Hepatocyte (in vitro differentiated cells): ENCODE measurements at regions not wholly inside any gene's neighbourhood (a gene's known extent, or its start where the extent isn't known, plus 50 kb on each side); places are given as distances from the start of the nearest gene placed in this dataset.

Experiments
- DNase-seq: peaks from one replicate; pipeline ENCODE4 v3.0.0-alpha.2; 2016; ENCODE audit warnings: low spot score
- H2AFZ ChIP-seq: fragments of 200-600 bp; sonication (generic); 2 replicates; pipeline ENCODE4 v1.6.0; 2016; ENCODE audit warnings: antibody characterized with exemption, mild to moderate bottlenecking
- H3K27ac ChIP-seq: fragments of 200-600 bp; sonication (generic); 2 replicates; pipeline ENCODE4 v1.5.1; 2016; ENCODE audit warnings: mild to moderate bottlenecking
- H3K27me3 ChIP-seq: fragments of 200-600 bp; sonication (generic); 2 replicates; pipeline ENCODE4 v1.6.1; 2016
- H3K36me3 ChIP-seq: fragments of 200-600 bp; sonication (generic); replicated peaks from 2 replicates; pipeline ENCODE4 v1.5.1; 2016; ENCODE audit warnings: low read depth; ENCODE audit not compliant: insufficient read depth
- H3K4me1 ChIP-seq: fragments of 200-600 bp; sonication (generic); 2 replicates; pipeline ENCODE4 v1.5.1; 2016; ENCODE audit warnings: mild to moderate bottlenecking, moderate library complexity; ENCODE audit not compliant: insufficient read depth
- H3K4me2 ChIP-seq: fragments of 200-600 bp; sonication (generic); 2 replicates; pipeline ENCODE4 v1.6.0; 2016
- H3K4me3 ChIP-seq: fragments of 200-600 bp; sonication (generic); 2 replicates; pipeline ENCODE4 v1.5.1; 2016; ENCODE audit warnings: mild to moderate bottlenecking
- H3K79me2 ChIP-seq: fragments of 200-600 bp; sonication (generic); 2 replicates; pipeline ENCODE4 v1.6.0; 2017; ENCODE audit warnings: mild to moderate bottlenecking
- H3K9me2 ChIP-seq: fragments of 200-600 bp; sonication (generic); replicated peaks from 2 replicates; pipeline ENCODE4 v1.6.0; 2017; ENCODE audit warnings: mild to moderate bottlenecking; ENCODE audit not compliant: insufficient read depth
- H3K9me3 ChIP-seq: fragments of 200-600 bp; sonication (generic); 2 replicates; pipeline ENCODE4 v1.5.1; 2016; ENCODE audit warnings: low read depth, mild to moderate bottlenecking
- H4K20me1 ChIP-seq: fragments of 200-600 bp; sonication (generic); 2 replicates; pipeline ENCODE4 v1.6.0; 2016; ENCODE audit warnings: mild to moderate bottlenecking; ENCODE audit not compliant: insufficient read depth, poor library complexity, severe bottlenecking
- EZH2 ChIP-seq: fragments of 200-600 bp; sonication (generic); IDR thresholded peaks from 2 replicates; pipeline ENCODE4 v1.6.1; 2016; ENCODE audit warnings: antibody characterized with exemption, mild to moderate bottlenecking, borderline replicate concordance
- EZH2phosphoT487 ChIP-seq: fragments of 200-600 bp; sonication (generic); IDR thresholded peaks from one replicate; pipeline ENCODE4 v1.6.1; 2018; ENCODE audit warnings: antibody characterized with exemption, mild to moderate bottlenecking, low read depth, moderate library complexity; ENCODE audit not compliant: unreplicated experiment, severe bottlenecking
- WGBS: methylation state at CpG from one replicate; pipeline ENCODE4 v1.1.6; 2016; ENCODE audit warnings: low lambda C conversion rate; ENCODE audit errors: missing lambda C conversion rate; 5-methylcytosine and 5-hydroxymethylcytosine counted together
- TF ChIP-seq, protein P1 (sequence below): fragments of 200-600 bp; sonication (generic); IDR thresholded peaks from 2 replicates; pipeline ENCODE4 v1.5.1; 2016; ENCODE audit warnings: antibody characterized with exemption, mild to moderate bottlenecking; ENCODE audit not compliant: poor library complexity

DNA sequence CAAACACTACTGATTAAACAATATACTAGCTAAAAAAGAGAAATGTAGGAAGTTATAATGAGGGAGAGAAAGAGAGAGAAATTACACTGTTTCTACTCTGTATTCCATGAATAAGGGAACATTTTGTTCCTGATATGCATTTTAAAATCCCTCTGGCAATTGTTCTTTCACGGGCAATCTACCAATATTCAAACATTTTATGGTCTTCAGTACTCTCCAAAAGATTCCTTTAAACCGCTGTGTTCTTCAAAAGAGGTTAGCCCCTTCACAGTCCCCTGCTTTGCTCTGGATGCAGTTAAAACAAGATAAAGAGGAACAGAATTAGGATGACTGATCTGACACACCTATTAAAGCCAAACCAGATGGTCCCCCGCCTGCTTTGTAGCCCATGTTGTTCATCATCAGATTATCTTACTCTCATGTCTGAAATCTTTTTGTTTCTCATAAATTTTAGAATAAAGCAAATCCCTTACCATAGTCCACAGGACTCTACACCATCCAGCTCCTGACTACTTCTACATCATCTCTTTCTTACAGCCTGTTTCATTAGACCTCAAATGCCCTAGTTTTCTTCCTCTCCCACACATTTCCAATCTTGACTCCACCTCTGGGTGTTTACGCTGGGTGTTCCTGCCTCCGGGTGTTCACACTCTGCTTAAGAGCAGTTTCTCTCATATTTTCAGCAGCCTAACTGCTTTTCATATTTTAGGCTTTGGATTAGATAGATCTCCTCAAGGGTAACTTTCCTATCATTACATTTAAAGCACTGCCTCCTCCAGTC, 399.7 kb downstream of the COL12A1 start:
- TF ChIP-seq EZH2 (no peak), EZH2phosphoT487 (no peak)
- TF ChIP-seq, protein P1, sequence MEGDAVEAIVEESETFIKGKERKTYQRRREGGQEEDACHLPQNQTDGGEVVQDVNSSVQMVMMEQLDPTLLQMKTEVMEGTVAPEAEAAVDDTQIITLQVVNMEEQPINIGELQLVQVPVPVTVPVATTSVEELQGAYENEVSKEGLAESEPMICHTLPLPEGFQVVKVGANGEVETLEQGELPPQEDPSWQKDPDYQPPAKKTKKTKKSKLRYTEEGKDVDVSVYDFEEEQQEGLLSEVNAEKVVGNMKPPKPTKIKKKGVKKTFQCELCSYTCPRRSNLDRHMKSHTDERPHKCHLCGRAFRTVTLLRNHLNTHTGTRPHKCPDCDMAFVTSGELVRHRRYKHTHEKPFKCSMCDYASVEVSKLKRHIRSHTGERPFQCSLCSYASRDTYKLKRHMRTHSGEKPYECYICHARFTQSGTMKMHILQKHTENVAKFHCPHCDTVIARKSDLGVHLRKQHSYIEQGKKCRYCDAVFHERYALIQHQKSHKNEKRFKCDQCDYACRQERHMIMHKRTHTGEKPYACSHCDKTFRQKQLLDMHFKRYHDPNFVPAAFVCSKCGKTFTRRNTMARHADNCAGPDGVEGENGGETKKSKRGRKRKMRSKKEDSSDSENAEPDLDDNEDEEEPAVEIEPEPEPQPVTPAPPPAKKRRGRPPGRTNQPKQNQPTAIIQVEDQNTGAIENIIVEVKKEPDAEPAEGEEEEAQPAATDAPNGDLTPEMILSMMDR: no peak
- H3K27ac ChIP-seq: no peak overlapping the region
- no peaks in the 10 kb centered on the region for H3K9me3 ChIP-seq
- DNase-seq: no peak
- H3K4me2 ChIP-seq: no peak overlapping the region
- no peaks in the 10 kb centered on the region for H3K4me1 ChIP-seq
- no peaks in the 10 kb centered on the region for H4K20me1 ChIP-seq
- H3K9me2 ChIP-seq: no peaks in the 10 kb centered on the region
- 67% methylated on average over 5 of the region's 5 CpGs for WGBS
- no peaks in the 10 kb centered on the region for H3K27me3 ChIP-seq
- H3K79me2 ChIP-seq: no peaks in the 10 kb centered on the region
- H3K4me3 ChIP-seq: no peak overlapping the region
- no peak overlapping the region for H2AFZ ChIP-seq
- no peaks in the 10 kb centered on the region for H3K36me3 ChIP-seq

DNA sequence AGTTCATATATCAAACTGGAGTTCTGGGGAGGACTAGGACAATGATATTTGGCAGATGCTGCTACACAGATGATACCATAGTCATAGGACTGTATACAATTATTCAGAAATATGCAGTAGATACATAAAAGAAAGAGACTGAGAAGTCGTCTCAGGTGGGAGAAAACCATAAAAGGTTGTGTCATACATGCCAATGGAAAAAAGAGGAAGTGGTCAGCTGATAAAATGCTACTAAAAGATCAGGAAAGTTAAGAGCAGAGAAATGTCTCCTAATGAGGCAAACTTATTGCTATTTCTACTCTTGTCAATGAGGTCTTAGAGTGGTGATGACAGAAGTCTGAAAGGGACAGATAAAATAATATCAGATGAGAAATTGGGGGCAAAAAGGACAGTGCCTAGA, 407.6 kb downstream of the COL12A1 start:
- TF ChIP-seq EZH2 (no peak), EZH2phosphoT487 (no peak)
- TF ChIP-seq, protein P1: no peak
- Histone ChIP-seq H3K4me2 (no peak overlapping the region), H4K20me1 (no peaks in the 10 kb centered on the region), H3K4me1 (no peaks in the 10 kb centered on the region), H3K27me3 (no peaks in the 10 kb centered on the region), H3K9me3 (no peaks in the 10 kb centered on the region), H3K79me2 (no peaks in the 10 kb centered on the region), H3K9me2 (no peaks in the 10 kb centered on the region), H3K4me3 (no peak overlapping the region), H2AFZ (no peak overlapping the region), H3K36me3 (no peaks in the 10 kb centered on the region), H3K27ac (no peak overlapping the region)
- WGBS: 71% methylated on average over 1 of the region's 1 CpG
- DNase-seq: no peak

DNA sequence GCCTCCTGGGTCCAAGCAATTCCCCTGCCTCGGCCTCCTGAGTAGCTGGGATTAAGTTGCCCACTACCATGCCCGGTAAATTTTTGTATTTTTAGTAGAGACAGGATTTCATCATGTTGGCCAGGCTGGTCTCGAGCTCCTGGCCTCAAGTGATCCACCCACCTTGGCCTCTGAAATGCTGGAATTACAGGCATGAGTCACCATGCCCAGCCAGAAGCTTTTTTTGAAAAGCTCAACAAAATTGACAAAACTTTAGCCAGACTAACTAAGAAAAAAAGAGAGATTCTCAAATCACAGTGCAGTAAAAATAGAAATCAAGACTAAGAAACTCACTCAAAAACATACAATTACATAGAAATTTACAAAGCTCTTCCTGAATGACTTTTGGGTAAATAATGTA, 420.6 kb downstream of the COL12A1 start:
- Histone ChIP-seq H3K79me2 (no peaks in the 10 kb centered on the region), H3K36me3 (no peaks in the 10 kb centered on the region)

More for the DNA sequence above, 420.6 kb downstream of the COL12A1 start:
- Histone ChIP-seq H3K27me3 (no peaks in the 10 kb centered on the region), H4K20me1 (no peaks in the 10 kb centered on the region), H3K4me3 (no peak overlapping the region), H3K27ac (no peak overlapping the region), H3K4me1 (no peaks in the 10 kb centered on the region), H3K4me2 (no peak overlapping the region), H3K9me2 (no peaks in the 10 kb centered on the region), H3K9me3 (no peaks in the 10 kb centered on the region), H2AFZ (peak overlapping the region; percentile 4)
- TF ChIP-seq EZH2phosphoT487: no peak
- TF ChIP-seq, protein P1: no peak
- no peak for TF ChIP-seq EZH2
- no peak for DNase-seq
- 63% methylated on average over 3 of the region's 3 CpGs for WGBS
